ENCODE measurements at regions not wholly inside any gene's neighbourhood (a gene's known extent, or its start where the extent isn't known, plus 50 kb on each side); places are given as distances from the start of the nearest gene placed in this dataset.
"Not testable (repeated sequence)": the region's sequence is repeated elsewhere in the genome, so short reads cannot be mapped to it uniquely, and the experiment has no call there.

GRCh38 chr3:177382944-177383343, 185.7 kb upstream of the TBL1XR1 start:
- no peak overlapping the region for H3K4me3 ChIP-seq
- WGBS, 2 donors, result 42 to 65% methylated on average over 6 to 8 of the region's 8 CpGs
- TF ChIP-seq CTCF (IDR thresholded peaks at IDR 0.05), result no peak
- DNase-seq, result no peak
- no peak overlapping the region for H3K27ac ChIP-seq
- peaks cover 0 to 15% (median 0%) of the 10 kb centered on the region in 3 donors for H3K4me1 ChIP-seq
- H3K27me3 ChIP-seq, result no peaks in the 10 kb centered on the region
- no peaks in the 10 kb centered on the region for H3K36me3 ChIP-seq
- peaks cover 0 to 5% (median 5%) of the 10 kb centered on the region in 3 donors for H3K9me3 ChIP-seq
- intact Hi-C loops (cut with DNase I), result no loop called here

GRCh38 chr3:177385186-177385585, 187.9 kb upstream of the TBL1XR1 start:
- Histone ChIP-seq H3K4me1 (peaks cover 0 to 10% (median 0%) of the 10 kb centered on the region in 3 donors), H3K27ac (no peak overlapping the region), H3K27me3 (no peaks in the 10 kb centered on the region), H3K9me3 (peaks cover 0 to 5% (median 5%) of the 10 kb centered on the region in 3 donors), H3K36me3 (no peaks in the 10 kb centered on the region), H3K4me3 (no peak overlapping the region)
- WGBS, 2 donors, result 78 to 90% methylated on average over 2 of the region's 2 CpGs
- no peak for DNase-seq
- intact Hi-C loops (cut with DNase I), result no loop called here
- TF ChIP-seq POLR2A (IDR thresholded peaks at IDR 0.05) (no peak), CTCF (IDR thresholded peaks at IDR 0.05) (peak in 1 of 6 experiments; percentile 4)

GRCh38 chr3:177385831-177386301, 188.6 kb upstream of the TBL1XR1 start:
- Histone ChIP-seq H3K36me3 (no peaks in the 10 kb centered on the region), H3K4me1 (peaks cover 0 to 10% (median 0%) of the 10 kb centered on the region in 3 donors), H3K4me3 (no peak overlapping the region), H3K27ac (no peak overlapping the region), H3K9me3 (peaks cover 0 to 3% (median 2%) of the 10 kb centered on the region in 3 donors), H3K27me3 (no peaks in the 10 kb centered on the region)
- intact Hi-C loops (cut with DNase I), result no loop called here
- no peak for DNase-seq
- TF ChIP-seq POLR2A (IDR thresholded peaks at IDR 0.05) (no peak), CTCF (IDR thresholded peaks at IDR 0.05) (no peak)

GRCh38 chr3:177388209-177388608, 190.9 kb upstream of the TBL1XR1 start:
- intact Hi-C loops (cut with DNase I), result no loop called here
- DNase-seq, result no peak
- no peak overlapping the region for H3K4me3 ChIP-seq
- H3K27ac ChIP-seq, result no peak overlapping the region
- no peaks in the 10 kb centered on the region for H3K36me3 ChIP-seq
- 85 to 95% methylated on average over 1 of the region's 1 CpG for WGBS, 2 donors
- no peak for TF ChIP-seq CTCF (IDR thresholded peaks at IDR 0.05)
- TF ChIP-seq POLR2A (IDR thresholded peaks at IDR 0.05), result no peak
- H3K4me1 ChIP-seq, result peaks cover 0 to 2% (median 0%) of the 10 kb centered on the region in 3 donors
- no peaks in the 10 kb centered on the region for H3K9me3 ChIP-seq
- no peaks in the 10 kb centered on the region for H3K27me3 ChIP-seq

GRCh38 chr3:177394231-177395024, 197.1 kb upstream of the TBL1XR1 start:
- H3K9me3 ChIP-seq; H3K4me1 ChIP-seq; H3K27me3 ChIP-seq; H3K36me3 ChIP-seq; intact Hi-C loops (cut with DNase I); DNase-seq: not testable (repeated sequence)
- WGBS, 2 donors, result 40 to 72% methylated on average over 18 to 25 of the region's 33 CpGs
- Histone ChIP-seq H3K27ac (peak overlapping the region in 3 of 4 donors; percentile 42 to 51 (median 42)), H3K4me3 (peak overlapping the region; percentile 15 to 51 (median 28))
